K562 (cell line): ENCODE measurements at regions not wholly inside any gene's neighbourhood (a gene's known extent, or its start where the extent isn't known, plus 50 kb on each side); places are given as distances from the start of the nearest gene placed in this dataset.

Source experiments
- COPS2 ChIP-seq: fragments of 450-650 bp; conservative IDR thresholded peaks from 2 replicates; pipeline ENCODE4 v1.6.1; 2016; ENCODE audit warnings: mild to moderate bottlenecking, moderate library complexity
- CXXC5 ChIP-seq: fragments of 250-450 bp; sonication (Bioruptor Pico); IDR thresholded peaks from 2 replicates; pipeline ENCODE4 v1.8.0; 2022; ENCODE audit warnings: inconsistent platforms, mild to moderate bottlenecking, moderate library complexity
- ESRRB ChIP-seq: fragments of 250-450 bp; sonication (Bioruptor Pico); IDR thresholded peaks from 2 replicates; pipeline ENCODE4 v1.5.0; 2020; ENCODE audit warnings: mild to moderate bottlenecking, moderate library complexity, borderline replicate concordance
- HNRNPL ChIP-seq: fragments of 200-400 bp; formaldehyde crosslinking; IDR thresholded peaks from 2 replicates; pipeline ENCODE4 v1.6.1; 2017; ENCODE audit warnings: low read depth, mild to moderate bottlenecking, low read length
- KLF13 ChIP-seq: fragments of 450-650 bp; IDR thresholded peaks from 2 replicates; pipeline ENCODE4 v1.6.1; 2016; ENCODE audit warnings: missing genetic modification characterization, low read depth, mild to moderate bottlenecking, missing compliant biosample characterization, moderate library complexity, borderline replicate concordance
- LARP7 ChIP-seq: fragments of 450-650 bp; IDR thresholded peaks from 2 replicates; pipeline ENCODE4 v1.6.1; 2016
- NFE2L1 ChIP-seq: fragments of 450-650 bp; IDR thresholded peaks from 2 replicates; pipeline ENCODE4 v1.6.1; 2016; ENCODE audit warnings: missing genetic modification characterization, low read depth, mild to moderate bottlenecking, missing compliant biosample characterization, moderate library complexity, borderline replicate concordance
- SP1 ChIP-seq: sonication (generic); formaldehyde crosslinking; IDR thresholded peaks from 2 replicates; pipeline ENCODE4 v1.8.1; 2022; ENCODE audit warnings: mild to moderate bottlenecking, missing genetic modification reagents
- ZFP30 ChIP-seq: fragments of 250-450 bp; sonication (Bioruptor Pico); IDR thresholded peaks from 2 replicates; pipeline ENCODE4 v1.8.0; 2022; ENCODE audit warnings: moderate library complexity, mild to moderate bottlenecking, inconsistent platforms, borderline replicate concordance
- ZNF146 ChIP-seq: IDR thresholded peaks from one replicate; pipeline ENCODE4 v1.6.1; 2018; ENCODE audit warnings: missing compliant biosample characterization; ENCODE audit not compliant: unreplicated experiment
- ZNF589 ChIP-seq: fragments of 200-800 bp; sonication (Bioruptor generic); IDR thresholded peaks from 2 replicates; pipeline ENCODE4 v1.6.1; 2016; ENCODE audit warnings: low read depth, missing genetic modification characterization, missing compliant biosample characterization
- TF ChIP-seq, protein P1 (sequence below): sonication (generic); formaldehyde crosslinking; IDR thresholded peaks from 2 replicates; pipeline ENCODE4 v1.8.0; 2023; ENCODE audit warnings: missing genetic modification reagents, mild to moderate bottlenecking, borderline replicate concordance
- TF ChIP-seq, protein P2 (sequence below), 2 experiments: fragments of 450-650 bp in 1 of 2; sonication (generic) in 1 of 2; formaldehyde crosslinking in 1 of 2; IDR thresholded peaks in 1 of 2; conservative IDR thresholded peaks in 1 of 2; 2 replicates each; pipeline versions ENCODE4 v1.6.1 to v1.8.1; 2016 to 2023; ENCODE audit warnings: mild to moderate bottlenecking in 2 of 2, moderate library complexity in 2 of 2, inconsistent platforms in 1 of 2, missing genetic modification reagents in 1 of 2
- TF ChIP-seq, protein P3 (sequence below): fragments of 450-650 bp; formaldehyde crosslinking; IDR thresholded peaks from 2 replicates; pipeline ENCODE4 v1.4.0; 2020; ENCODE audit warnings: mild to moderate bottlenecking
- TF ChIP-seq, protein P4 (sequence below): fragments of 250-450 bp; sonication (Bioruptor Pico); IDR thresholded peaks from 2 replicates; pipeline ENCODE4 v1.8.0; 2021; ENCODE audit warnings: mild to moderate bottlenecking, moderate library complexity

DNA sequence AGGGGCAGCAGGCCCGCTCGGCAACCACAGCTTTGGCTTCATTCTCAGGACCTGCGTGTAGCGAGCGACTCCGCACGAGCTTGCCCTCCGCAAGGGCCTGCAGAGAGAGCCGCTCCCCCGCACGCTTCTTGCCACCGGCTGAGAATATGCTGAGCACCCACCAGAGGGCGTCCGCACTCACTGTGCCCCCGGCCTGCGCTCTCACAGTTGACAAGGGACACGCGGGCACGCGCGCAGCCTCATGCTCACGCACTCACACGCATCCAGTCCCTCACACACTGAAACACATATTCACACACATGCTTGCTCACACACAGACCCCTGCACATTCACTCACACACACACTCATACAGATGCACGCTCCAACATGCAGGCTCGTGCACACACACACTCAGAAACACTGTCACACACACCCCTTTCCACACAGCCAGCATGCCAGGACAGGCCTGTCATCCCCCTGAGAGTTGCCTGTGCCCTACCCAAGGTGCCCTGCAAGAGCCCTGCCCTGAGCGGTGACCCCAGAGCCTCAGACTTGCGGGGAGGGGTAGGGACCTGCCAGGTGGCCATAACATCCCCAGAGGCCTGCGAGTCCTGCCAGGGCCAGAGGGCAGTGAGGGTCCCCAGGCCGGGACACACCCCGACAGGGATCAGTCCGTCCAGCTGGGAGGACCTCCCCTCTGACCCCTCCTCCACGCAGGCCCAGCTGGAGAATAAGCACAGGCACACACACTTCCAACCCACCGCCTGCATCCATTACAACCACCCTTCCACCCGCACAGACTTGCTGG lies 174.1 kb downstream of the BMP7 start (continued):
- TF ChIP-seq ZNF146 (CRISPR knock-in tag) (no peak), CXXC5 (CRISPR knock-in tag) (no peak), COPS2 (no peak), ZNF589 (CRISPR knock-in tag) (no peak), SP1 (CRISPR knock-in tag) (0 out of 2 replicates have a peak, but pooled peaks have one; percentile 24), LARP7 (no peak), ESRRB (no peak), KLF13 (tag) (no peak), ZFP30 (no peak), HNRNPL (peak; percentile 61; the same call in 1 of the 2 replicates), NFE2L1 (tag) (no peak)
- TF ChIP-seq, protein P1, sequence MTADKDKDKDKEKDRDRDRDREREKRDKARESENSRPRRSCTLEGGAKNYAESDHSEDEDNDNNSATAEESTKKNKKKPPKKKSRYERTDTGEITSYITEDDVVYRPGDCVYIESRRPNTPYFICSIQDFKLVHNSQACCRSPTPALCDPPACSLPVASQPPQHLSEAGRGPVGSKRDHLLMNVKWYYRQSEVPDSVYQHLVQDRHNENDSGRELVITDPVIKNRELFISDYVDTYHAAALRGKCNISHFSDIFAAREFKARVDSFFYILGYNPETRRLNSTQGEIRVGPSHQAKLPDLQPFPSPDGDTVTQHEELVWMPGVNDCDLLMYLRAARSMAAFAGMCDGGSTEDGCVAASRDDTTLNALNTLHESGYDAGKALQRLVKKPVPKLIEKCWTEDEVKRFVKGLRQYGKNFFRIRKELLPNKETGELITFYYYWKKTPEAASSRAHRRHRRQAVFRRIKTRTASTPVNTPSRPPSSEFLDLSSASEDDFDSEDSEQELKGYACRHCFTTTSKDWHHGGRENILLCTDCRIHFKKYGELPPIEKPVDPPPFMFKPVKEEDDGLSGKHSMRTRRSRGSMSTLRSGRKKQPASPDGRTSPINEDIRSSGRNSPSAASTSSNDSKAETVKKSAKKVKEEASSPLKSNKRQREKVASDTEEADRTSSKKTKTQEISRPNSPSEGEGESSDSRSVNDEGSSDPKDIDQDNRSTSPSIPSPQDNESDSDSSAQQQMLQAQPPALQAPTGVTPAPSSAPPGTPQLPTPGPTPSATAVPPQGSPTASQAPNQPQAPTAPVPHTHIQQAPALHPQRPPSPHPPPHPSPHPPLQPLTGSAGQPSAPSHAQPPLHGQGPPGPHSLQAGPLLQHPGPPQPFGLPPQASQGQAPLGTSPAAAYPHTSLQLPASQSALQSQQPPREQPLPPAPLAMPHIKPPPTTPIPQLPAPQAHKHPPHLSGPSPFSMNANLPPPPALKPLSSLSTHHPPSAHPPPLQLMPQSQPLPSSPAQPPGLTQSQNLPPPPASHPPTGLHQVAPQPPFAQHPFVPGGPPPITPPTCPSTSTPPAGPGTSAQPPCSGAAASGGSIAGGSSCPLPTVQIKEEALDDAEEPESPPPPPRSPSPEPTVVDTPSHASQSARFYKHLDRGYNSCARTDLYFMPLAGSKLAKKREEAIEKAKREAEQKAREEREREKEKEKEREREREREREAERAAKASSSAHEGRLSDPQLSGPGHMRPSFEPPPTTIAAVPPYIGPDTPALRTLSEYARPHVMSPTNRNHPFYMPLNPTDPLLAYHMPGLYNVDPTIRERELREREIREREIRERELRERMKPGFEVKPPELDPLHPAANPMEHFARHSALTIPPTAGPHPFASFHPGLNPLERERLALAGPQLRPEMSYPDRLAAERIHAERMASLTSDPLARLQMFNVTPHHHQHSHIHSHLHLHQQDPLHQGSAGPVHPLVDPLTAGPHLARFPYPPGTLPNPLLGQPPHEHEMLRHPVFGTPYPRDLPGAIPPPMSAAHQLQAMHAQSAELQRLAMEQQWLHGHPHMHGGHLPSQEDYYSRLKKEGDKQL (CRISPR knock-in tag): no peak
- TF ChIP-seq, protein P2, sequence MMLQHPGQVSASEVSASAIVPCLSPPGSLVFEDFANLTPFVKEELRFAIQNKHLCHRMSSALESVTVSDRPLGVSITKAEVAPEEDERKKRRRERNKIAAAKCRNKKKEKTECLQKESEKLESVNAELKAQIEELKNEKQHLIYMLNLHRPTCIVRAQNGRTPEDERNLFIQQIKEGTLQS (IDR thresholded peaks at IDR 0.05): no peak
- TF ChIP-seq, protein P2 (CRISPR knock-in tag; conservative IDR thresholded peaks at IDR 0.05): no peak
- TF ChIP-seq, protein P3, sequence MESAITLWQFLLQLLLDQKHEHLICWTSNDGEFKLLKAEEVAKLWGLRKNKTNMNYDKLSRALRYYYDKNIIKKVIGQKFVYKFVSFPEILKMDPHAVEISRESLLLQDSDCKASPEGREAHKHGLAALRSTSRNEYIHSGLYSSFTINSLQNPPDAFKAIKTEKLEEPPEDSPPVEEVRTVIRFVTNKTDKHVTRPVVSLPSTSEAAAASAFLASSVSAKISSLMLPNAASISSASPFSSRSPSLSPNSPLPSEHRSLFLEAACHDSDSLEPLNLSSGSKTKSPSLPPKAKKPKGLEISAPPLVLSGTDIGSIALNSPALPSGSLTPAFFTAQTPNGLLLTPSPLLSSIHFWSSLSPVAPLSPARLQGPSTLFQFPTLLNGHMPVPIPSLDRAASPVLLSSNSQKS (CRISPR knock-in tag): no peak
- TF ChIP-seq, protein P4, sequence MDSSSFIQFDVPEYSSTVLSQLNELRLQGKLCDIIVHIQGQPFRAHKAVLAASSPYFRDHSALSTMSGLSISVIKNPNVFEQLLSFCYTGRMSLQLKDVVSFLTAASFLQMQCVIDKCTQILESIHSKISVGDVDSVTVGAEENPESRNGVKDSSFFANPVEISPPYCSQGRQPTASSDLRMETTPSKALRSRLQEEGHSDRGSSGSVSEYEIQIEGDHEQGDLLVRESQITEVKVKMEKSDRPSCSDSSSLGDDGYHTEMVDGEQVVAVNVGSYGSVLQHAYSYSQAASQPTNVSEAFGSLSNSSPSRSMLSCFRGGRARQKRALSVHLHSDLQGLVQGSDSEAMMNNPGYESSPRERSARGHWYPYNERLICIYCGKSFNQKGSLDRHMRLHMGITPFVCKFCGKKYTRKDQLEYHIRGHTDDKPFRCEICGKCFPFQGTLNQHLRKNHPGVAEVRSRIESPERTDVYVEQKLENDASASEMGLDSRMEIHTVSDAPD: no peak
